PC-9 (cell line): ENCODE measurements at regions not wholly inside any gene's neighbourhood (a gene's known extent, or its start where the extent isn't known, plus 50 kb on each side); places are given as distances from the start of the nearest gene placed in this dataset.

Source experiments
- BruUV-seq: library from RNA; stranded (reverse); fragments of 400-500 nt; replicated peaks from 2 replicates; lab custom pipeline; 2021; lab: Mats Ljungman, UMichigan
- CTCF ChIA-PET: fragments of 300-600 bp; sonication (Branson Sonifier 250); formaldehyde crosslinking; loops from one replicate; lab custom pipeline; 2022; ENCODE audit warnings: antibody characterized with exemption; lab: Charles Lee
- POLR2A ChIA-PET: fragments of 300-600 bp; sonication (Branson Sonifier 250); formaldehyde crosslinking; loops from one replicate; lab custom pipeline; 2022; ENCODE audit warnings: antibody characterized with exemption; ENCODE audit not compliant: unreplicated experiment; lab: Charles Lee
- DNase-seq, 2 experiments: peaks; one replicate each; pipeline versions ENCODE4 v3.0.0 to v3.0.0-alpha.2; 2015 to 2022; ENCODE audit warnings: mixed read lengths in 1 of 2
- H2AFZ ChIP-seq: fragments of 200-600 bp; sonication (generic); 2 replicates; pipeline ENCODE4 v1.8.1; 2017; ENCODE audit warnings: antibody characterized with exemption
- H3F3A ChIP-seq: fragments of 200-600 bp; sonication (generic); 2 replicates; pipeline ENCODE4 v1.8.1; 2017; ENCODE audit warnings: antibody characterized with exemption, mild to moderate bottlenecking, low read depth; ENCODE audit not compliant: insufficient read depth
- H3K27ac ChIP-seq: fragments of 200-600 bp; sonication (generic); 2 replicates; pipeline ENCODE4 v1.6.1; 2016; ENCODE audit warnings: mixed run types
- H3K27me3 ChIP-seq: fragments of 200-600 bp; sonication (generic); 2 replicates; pipeline ENCODE4 v1.6.1; 2016; ENCODE audit warnings: low read depth, mixed run types; ENCODE audit not compliant: insufficient read depth
- H3K36me3 ChIP-seq: fragments of 200-600 bp; sonication (generic); 2 replicates; pipeline ENCODE4 v1.6.1; 2016; ENCODE audit warnings: low read depth, mixed run types
- H3K4me1 ChIP-seq: fragments of 200-600 bp; sonication (generic); replicated peaks from 2 replicates; pipeline ENCODE4 v1.6.1; 2016; ENCODE audit warnings: mixed run types; ENCODE audit not compliant: insufficient read depth
- H3K4me2 ChIP-seq: fragments of 200-600 bp; sonication (generic); 2 replicates; pipeline ENCODE4 v1.6.1; 2017; ENCODE audit warnings: mixed run types
- H3K4me3 ChIP-seq: fragments of 200-600 bp; sonication (generic); 2 replicates; pipeline ENCODE4 v1.6.1; 2016; ENCODE audit warnings: mixed run types
- H3K79me2 ChIP-seq: fragments of 200-600 bp; sonication (generic); 2 replicates; pipeline ENCODE4 v1.6.1; 2017; ENCODE audit warnings: low read depth, mixed run types
- H3K9me2 ChIP-seq: fragments of 200-600 bp; sonication (generic); 2 replicates; pipeline ENCODE4 v1.8.1; 2017; ENCODE audit warnings: mild to moderate bottlenecking; ENCODE audit not compliant: insufficient read depth
- H3K9me3 ChIP-seq: fragments of 200-600 bp; sonication (generic); 2 replicates; pipeline ENCODE4 v1.8.1; 2016; ENCODE audit warnings: low read depth; ENCODE audit not compliant: insufficient read depth
- H4K20me1 ChIP-seq: fragments of 200-600 bp; sonication (generic); 2 replicates; pipeline ENCODE4 v1.8.1; 2017; ENCODE audit not compliant: insufficient read depth
- EZH2 ChIP-seq: fragments of 200-600 bp; sonication (generic); IDR thresholded peaks from 2 replicates; pipeline ENCODE4 v1.8.0; 2017; ENCODE audit warnings: antibody characterized with exemption, low read depth
- intact Hi-C: fragments of 100-400 bp; cut with micrococcal nuclease; formaldehyde crosslinking; loops from one replicate; pipeline ENCODE4 v1.10.0; 2022; ENCODE audit not compliant: unreplicated experiment
- TF ChIP-seq, protein P1 (sequence below): fragments of 200-600 bp; sonication (generic); conservative IDR thresholded peaks from 2 replicates; pipeline ENCODE4 v1.6.1; 2017; ENCODE audit warnings: mixed run types, antibody characterized with exemption, mild to moderate bottlenecking, moderate library complexity

GRCh38 chr3:110664148-110664547, 407.5 kb upstream of the NECTIN3 start:
- H3K4me2 ChIP-seq: no peak overlapping the region
- no peaks in the 10 kb centered on the region for H3F3A ChIP-seq
- no peaks in the 10 kb centered on the region for H3K79me2 ChIP-seq
- H3K9me3 ChIP-seq: no peaks in the 10 kb centered on the region
- H3K36me3 ChIP-seq: no peaks in the 10 kb centered on the region
- H3K27me3 ChIP-seq: no peaks in the 10 kb centered on the region
- intact Hi-C loops: loop anchor here (5.0 kb wide), 2 partner anchors 82 to 167 kb away; no protein-coding TSS in a partner anchor
- no peaks in the 10 kb centered on the region for H3K4me1 ChIP-seq
- TF ChIP-seq, protein P1, sequence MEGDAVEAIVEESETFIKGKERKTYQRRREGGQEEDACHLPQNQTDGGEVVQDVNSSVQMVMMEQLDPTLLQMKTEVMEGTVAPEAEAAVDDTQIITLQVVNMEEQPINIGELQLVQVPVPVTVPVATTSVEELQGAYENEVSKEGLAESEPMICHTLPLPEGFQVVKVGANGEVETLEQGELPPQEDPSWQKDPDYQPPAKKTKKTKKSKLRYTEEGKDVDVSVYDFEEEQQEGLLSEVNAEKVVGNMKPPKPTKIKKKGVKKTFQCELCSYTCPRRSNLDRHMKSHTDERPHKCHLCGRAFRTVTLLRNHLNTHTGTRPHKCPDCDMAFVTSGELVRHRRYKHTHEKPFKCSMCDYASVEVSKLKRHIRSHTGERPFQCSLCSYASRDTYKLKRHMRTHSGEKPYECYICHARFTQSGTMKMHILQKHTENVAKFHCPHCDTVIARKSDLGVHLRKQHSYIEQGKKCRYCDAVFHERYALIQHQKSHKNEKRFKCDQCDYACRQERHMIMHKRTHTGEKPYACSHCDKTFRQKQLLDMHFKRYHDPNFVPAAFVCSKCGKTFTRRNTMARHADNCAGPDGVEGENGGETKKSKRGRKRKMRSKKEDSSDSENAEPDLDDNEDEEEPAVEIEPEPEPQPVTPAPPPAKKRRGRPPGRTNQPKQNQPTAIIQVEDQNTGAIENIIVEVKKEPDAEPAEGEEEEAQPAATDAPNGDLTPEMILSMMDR: no peak
- no peak for TF ChIP-seq EZH2
- H3K27ac ChIP-seq: no peak overlapping the region
- no peaks in the 10 kb centered on the region for H3K9me2 ChIP-seq
- ChIA-PET CTCF (no interaction called here), POLR2A (interaction anchor here (0.6 kb wide), 1 partner anchor 80 kb away, joined by 9 read pairs; no protein-coding TSS in a partner anchor)
- H2AFZ ChIP-seq: 0 out of 2 replicates have a peak overlapping the region, but pooled peaks have one; percentile 5
- H4K20me1 ChIP-seq: no peaks in the 10 kb centered on the region
- no peak overlapping the region for H3K4me3 ChIP-seq
- DNase-seq: peak in 1 of 2 experiments; percentile 9
- no TSS peak for BruUV-seq

DNA sequence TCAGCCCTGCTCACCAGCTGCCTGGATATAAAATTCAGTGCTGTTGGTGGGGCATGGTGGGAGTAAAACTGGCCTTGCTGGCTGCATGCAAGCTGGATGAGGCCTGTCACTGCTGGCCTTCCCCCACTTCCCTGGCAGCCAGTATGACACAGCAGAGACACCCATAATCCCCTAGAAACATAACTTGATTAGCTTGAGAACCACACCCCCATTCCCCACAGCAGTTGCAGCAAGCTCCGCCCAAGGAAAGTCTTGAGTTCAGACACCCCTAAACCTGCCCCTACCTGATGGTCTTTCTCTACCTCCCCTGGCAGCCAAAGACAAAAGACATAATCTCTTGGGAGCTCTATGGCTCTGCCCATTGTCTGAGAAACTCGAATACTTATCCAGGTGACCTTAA, 405.1 kb upstream of the NECTIN3 start:
- TF ChIP-seq, protein P1: no peak
- TF ChIP-seq EZH2: no peak
- no peaks in the 10 kb centered on the region; the same call in 1 of the 2 replicates for H3K9me3 ChIP-seq
- H3K4me1 ChIP-seq: no peaks in the 10 kb centered on the region
- H4K20me1 ChIP-seq: no peaks in the 10 kb centered on the region
- no peak overlapping the region for H2AFZ ChIP-seq
- no TSS peak for BruUV-seq
- H3F3A ChIP-seq: no peaks in the 10 kb centered on the region
- H3K4me2 ChIP-seq: no peak overlapping the region
- POLR2A ChIA-PET: no interaction called here
- H3K4me3 ChIP-seq: no peak overlapping the region
- DNase-seq: no peak
- no peaks in the 10 kb centered on the region for H3K27me3 ChIP-seq
- CTCF ChIA-PET: no interaction called here
- no peaks in the 10 kb centered on the region for H3K36me3 ChIP-seq
- no peaks in the 10 kb centered on the region for H3K9me2 ChIP-seq
- intact Hi-C loops: no loop called here
- no peaks in the 10 kb centered on the region for H3K79me2 ChIP-seq
- H3K27ac ChIP-seq: no peak overlapping the region

DNA sequence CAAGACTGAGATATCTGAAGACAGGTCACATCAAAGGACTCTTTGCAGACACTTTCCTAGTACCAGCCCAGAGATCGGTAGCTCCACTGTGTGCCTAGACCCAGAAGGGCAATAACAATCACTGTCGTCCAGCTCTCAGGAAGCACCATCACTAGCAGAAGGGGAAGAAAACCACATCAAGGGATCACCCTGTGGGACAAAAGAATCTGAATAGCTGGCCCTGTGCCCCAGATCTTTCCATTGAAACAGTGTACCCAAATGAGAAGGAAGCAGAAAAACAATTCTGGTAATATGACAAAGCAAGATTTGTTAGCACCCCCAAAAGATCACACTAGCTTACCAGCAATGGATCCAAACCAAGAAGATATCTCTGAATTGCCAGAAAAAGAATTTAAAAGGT, 404.4 kb upstream of the NECTIN3 start:
- CTCF ChIA-PET: no interaction called here
- H3K36me3 ChIP-seq: no peaks in the 10 kb centered on the region
- no TSS peak for BruUV-seq
- H2AFZ ChIP-seq: no peak overlapping the region
- H3K79me2 ChIP-seq: no peaks in the 10 kb centered on the region
- H3K4me2 ChIP-seq: no peak overlapping the region
- no peak for TF ChIP-seq EZH2
- TF ChIP-seq, protein P1: no peak
- H3K27ac ChIP-seq: no peak overlapping the region
- no peaks in the 10 kb centered on the region; the same call in 1 of the 2 replicates for H3K9me3 ChIP-seq
- no peak overlapping the region for H3K4me3 ChIP-seq
- intact Hi-C loops: no loop called here
- H3F3A ChIP-seq: no peaks in the 10 kb centered on the region
- POLR2A ChIA-PET: no interaction called here
- no peaks in the 10 kb centered on the region for H3K4me1 ChIP-seq
- no peaks in the 10 kb centered on the region for H3K27me3 ChIP-seq
- no peaks in the 10 kb centered on the region for H4K20me1 ChIP-seq
- H3K9me2 ChIP-seq: no peaks in the 10 kb centered on the region
- no peak for DNase-seq
